Pancreas (tissue), 10 donors: ENCODE measurements at regions not wholly inside any gene's neighbourhood (a gene's known extent, or its start where the extent isn't known, plus 50 kb on each side); places are given as distances from the start of the nearest gene placed in this dataset.
A peak's percentile ranks its signal among the peaks of the same experiment; 100 is the strongest.

ENCODE experiments used
- ATAC-seq, 4 donors: fragments of 200-7000 bp; cut with Tn5 transposase; one replicate each; pipeline versions ENCODE4 v1.8.0 to v1.9.1; 2020; ENCODE audit warnings: mild to moderate bottlenecking in 4 of 4, moderate library complexity in 4 of 4
- DNase-seq, 6 donors: peaks; one replicate each; pipeline ENCODE4 v3.0.0-alpha.2; 2020
- FAIRE-seq: peaks from 2 replicates; lab custom pipeline; 2012; peaks lifted over from hg19 to GRCh38; lab: Jason Lieb, UNC
- H3K27ac ChIP-seq, 4 donors: fragments of 200-600 bp; sonication (generic); 1 replicate in 3 of 4; 2 replicates in 1 of 4; pipeline versions ENCODE4 v1.5.0 to v1.8.0; 2020
- H3K27me3 ChIP-seq, 4 donors: fragments of 200-600 bp; one replicate each; pipeline ENCODE4 v1.8.0; 2021
- H3K36me3 ChIP-seq, 3 donors: fragments of 200-600 bp; sonication (generic) in 1 of 3; one replicate each; pipeline versions ENCODE4 v1.5.0 to v1.8.0; 2020 to 2021
- H3K4me1 ChIP-seq, 3 donors: fragments of 200-600 bp; one replicate each; pipeline ENCODE4 v1.8.0; 2021
- H3K4me3 ChIP-seq, 4 donors: fragments of 200-600 bp; sonication (generic) in 2 of 4; one replicate each; pipeline versions ENCODE4 v1.5.0 to v1.8.0; 2020 to 2021
- H3K9me3 ChIP-seq, 4 donors: fragments of 200-600 bp; one replicate each; pipeline ENCODE4 v1.8.0; 2021
- WGBS, 2 donors: extraction: QIAGEN DNeasy Blood & Tissue Kit; methylation state at CpG; one replicate each; pipeline ENCODE4 v1.1.7; 2013; 5-methylcytosine and 5-hydroxymethylcytosine counted together
- intact Hi-C, 3 donors: fragments of 100-400 bp; cut with DNase I; formaldehyde crosslinking; loops; one replicate each; pipeline versions ENCODE4 v1.11.1 to v1.14.2; 2022
- TF ChIP-seq, protein P1 (sequence below), 4 donors: fragments of 200-600 bp; sonication (generic) in 3 of 4; IDR thresholded peaks; one replicate each; pipeline versions ENCODE4 v1.5.0 to v1.8.0; 2021; ENCODE audit warnings: antibody characterized with exemption in 4 of 4
- donor health status: healthy with polysubstance abuse.
- donor health status: DM: no; HTN: no; CAD: no; lungs with moderate emphysema.
- donor health status: DM: no; HTN: no; CAD: no.
- donor health status: control.
- donor health status: control.
- donor health status: Bipolar disorder and iron deficiency.
- donor health status: DM: yes; HTN: yes; CAD: no.
- donor health status: DM: no; HTN: no; CAD: no.
- donor health status: DM: no; HTN: no; CAD: no.
- donor health status: DM: yes; HTN: yes; CAD: no.

- Histone ChIP-seq H3K27ac (no peak overlapping the region), H3K4me1 (peaks cover 0 to 15% (median 13%) of the 10 kb centered on the region in 3 donors), H3K27me3 (no peaks in the 10 kb centered on the region), H3K9me3 (no peaks in the 10 kb centered on the region), H3K36me3 (no peaks in the 10 kb centered on the region), H3K4me3 (no peak overlapping the region)
- intact Hi-C loops: no loop called here
- no peak for ATAC-seq
- WGBS, 2 donors: 82 to 83% methylated on average over 3 of the region's 3 CpGs
- TF ChIP-seq, protein P1, sequence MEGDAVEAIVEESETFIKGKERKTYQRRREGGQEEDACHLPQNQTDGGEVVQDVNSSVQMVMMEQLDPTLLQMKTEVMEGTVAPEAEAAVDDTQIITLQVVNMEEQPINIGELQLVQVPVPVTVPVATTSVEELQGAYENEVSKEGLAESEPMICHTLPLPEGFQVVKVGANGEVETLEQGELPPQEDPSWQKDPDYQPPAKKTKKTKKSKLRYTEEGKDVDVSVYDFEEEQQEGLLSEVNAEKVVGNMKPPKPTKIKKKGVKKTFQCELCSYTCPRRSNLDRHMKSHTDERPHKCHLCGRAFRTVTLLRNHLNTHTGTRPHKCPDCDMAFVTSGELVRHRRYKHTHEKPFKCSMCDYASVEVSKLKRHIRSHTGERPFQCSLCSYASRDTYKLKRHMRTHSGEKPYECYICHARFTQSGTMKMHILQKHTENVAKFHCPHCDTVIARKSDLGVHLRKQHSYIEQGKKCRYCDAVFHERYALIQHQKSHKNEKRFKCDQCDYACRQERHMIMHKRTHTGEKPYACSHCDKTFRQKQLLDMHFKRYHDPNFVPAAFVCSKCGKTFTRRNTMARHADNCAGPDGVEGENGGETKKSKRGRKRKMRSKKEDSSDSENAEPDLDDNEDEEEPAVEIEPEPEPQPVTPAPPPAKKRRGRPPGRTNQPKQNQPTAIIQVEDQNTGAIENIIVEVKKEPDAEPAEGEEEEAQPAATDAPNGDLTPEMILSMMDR (IDR thresholded peaks at IDR 0.05): no peak
- no peak for DNase-seq
- FAIRE-seq: no peak
Measured at GRCh38 chr4:138409670-138410069, 167.5 kb upstream of the SLC7A11 start.

DNA sequence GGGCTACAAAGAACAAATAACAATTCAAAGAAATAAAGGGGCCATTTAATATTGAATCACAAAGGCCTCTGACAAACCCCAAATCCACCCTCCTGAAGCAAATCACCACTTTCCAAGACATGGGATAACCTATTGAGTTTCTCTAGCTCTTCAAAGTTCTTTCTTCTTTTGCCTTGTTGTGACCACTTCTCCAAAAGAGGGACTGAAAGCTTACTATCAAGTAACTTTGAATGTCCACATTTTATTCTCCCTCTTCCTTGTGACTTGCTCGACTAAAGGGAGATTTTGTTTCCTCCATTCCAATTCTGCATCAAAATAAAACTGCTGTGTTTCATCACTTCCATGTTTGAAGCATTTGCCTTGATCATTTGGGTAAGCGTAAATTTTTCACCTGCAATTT is 166.6 kb upstream of the SLC7A11 start:
- Histone ChIP-seq H3K36me3 (no peaks in the 10 kb centered on the region), H3K4me1 (peaks cover 0 to 18% (median 18%) of the 10 kb centered on the region in 3 donors), H3K27ac (no peak overlapping the region), H3K9me3 (no peaks in the 10 kb centered on the region), H3K4me3 (no peak overlapping the region), H3K27me3 (no peaks in the 10 kb centered on the region)
- 60 to 85% methylated on average over 2 of the region's 2 CpGs for WGBS, 2 donors
- no peak for FAIRE-seq
- intact Hi-C loops: no loop called here
- DNase-seq: no peak
- TF ChIP-seq, protein P1 (IDR thresholded peaks at IDR 0.05): no peak
- ATAC-seq: no peak

- Histone ChIP-seq H3K9me3 (no peaks in the 10 kb centered on the region), H3K27ac (no peak overlapping the region), H3K4me3 (no peak overlapping the region), H3K36me3 (no peaks in the 10 kb centered on the region), H3K27me3 (no peaks in the 10 kb centered on the region), H3K4me1 (peaks cover 0 to 18% (median 10%) of the 10 kb centered on the region in 3 donors)
- 68 to 74% methylated on average over 3 of the region's 3 CpGs for WGBS, 2 donors
- DNase-seq (no peak), ATAC-seq (no peak), FAIRE-seq (no peak)
- TF ChIP-seq, protein P1 (IDR thresholded peaks at IDR 0.05): no peak
- intact Hi-C loops: no loop called here
Measured at GRCh38 chr4:138407329-138407728, 165.2 kb upstream of the SLC7A11 start.

GRCh38 chr4:138406876-138407275 is 164.7 kb upstream of the SLC7A11 start:
- peak in 1 of 4 donors; percentile 36 for ATAC-seq
- DNase-seq: no peak
- intact Hi-C loops: no loop called here
- Histone ChIP-seq H3K27ac (no peak overlapping the region), H3K4me3 (no peak overlapping the region), H3K4me1 (peaks cover 0 to 18% (median 10%) of the 10 kb centered on the region in 3 donors), H3K27me3 (no peaks in the 10 kb centered on the region), H3K36me3 (no peaks in the 10 kb centered on the region), H3K9me3 (no peaks in the 10 kb centered on the region)
- FAIRE-seq: no peak
- 56 to 64% methylated on average over 1 of the region's 1 CpG for WGBS, 2 donors
- TF ChIP-seq, protein P1 (IDR thresholded peaks at IDR 0.05): no peak

- DNase-seq (no peak), FAIRE-seq (no peak), ATAC-seq (peak in 2 of 4 donors; percentile 58 to 82)
- peak overlapping the region in 1 of 4 donors; percentile 20 for H3K27ac ChIP-seq
- H3K27me3 ChIP-seq: no peaks in the 10 kb centered on the region
- TF ChIP-seq, protein P1 (IDR thresholded peaks at IDR 0.05): no peak
- WGBS, 2 donors: 69 to 86% methylated on average over 1 of the region's 1 CpG
- H3K4me1 ChIP-seq: peaks cover 1 to 18% (median 12%) of the 10 kb centered on the region in 3 donors
- H3K4me3 ChIP-seq: no peak overlapping the region
- no peaks in the 10 kb centered on the region for H3K9me3 ChIP-seq
- intact Hi-C loops: no loop called here
- no peaks in the 10 kb centered on the region for H3K36me3 ChIP-seq
Measured at GRCh38 chr4:138405934-138406567, 163.9 kb upstream of the SLC7A11 start.
